ENCODE measurements at regions not wholly inside any gene's neighbourhood (a gene's known extent, or its start where the extent isn't known, plus 50 kb on each side); places are given as distances from the start of the nearest gene placed in this dataset.

DNA sequence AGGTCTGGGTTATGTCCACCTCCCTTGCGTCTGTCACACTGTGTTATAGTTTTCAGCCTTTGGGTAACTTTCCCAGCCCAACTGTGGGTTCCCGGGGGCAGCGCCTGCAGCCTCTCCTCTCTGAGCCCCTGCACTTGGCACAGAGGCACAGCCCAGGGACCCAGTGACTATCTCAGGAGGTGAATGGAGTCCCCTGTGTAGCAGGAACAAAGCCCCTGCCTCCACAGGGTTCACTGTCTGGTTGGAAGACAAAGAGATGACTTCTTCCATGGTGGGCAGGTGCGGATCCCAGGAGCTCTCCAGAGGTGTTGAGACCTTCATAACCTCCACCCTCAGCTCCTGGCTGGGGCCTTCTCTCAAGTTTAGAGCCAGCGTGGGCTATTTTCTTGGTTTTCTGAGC is 156.9 kb downstream of the C9orf50 start:
- intact Hi-C loops (cut with DNase I, micrococcal nuclease) = loop anchor here in 1 of 2 experiments (2.0 kb wide), 1 partner anchor 17 kb away; no protein-coding TSS in a partner anchor
- no peak for DNase-seq
- Histone ChIP-seq H3K9me3 (ENCODE audit: control insufficient read depth in 1 of 2, insufficient read depth in 1 of 2, low read length in 2 of 2) (no peaks in the 10 kb centered on the region), H3K36me3 (ENCODE audit: insufficient read depth, low read length) (no peaks in the 10 kb centered on the region), H3K4me3 (ENCODE audit: low read length) (no peak overlapping the region), H3K27ac (ENCODE audit: low read depth in 1 of 2, low read length in 2 of 2) (no peak overlapping the region), H3K27me3 (ENCODE audit: control insufficient read depth in 1 of 2, insufficient read depth in 2 of 2, low read length in 2 of 2) (no peaks in the 10 kb centered on the region), H3K4me1 (ENCODE audit: insufficient read depth, low read length) (peaks cover 34% of the 10 kb centered on the region)
- Mint-ChIP-seq H3K4me1 (ENCODE audit: low read depth) (peaks cover 1% of the 10 kb centered on the region), H3K4me3 (no peak overlapping the region), H3K27me3 (no peaks in the 10 kb centered on the region), H3K27ac (no peak overlapping the region), H3K36me3 (ENCODE audit: low read depth) (no peaks in the 10 kb centered on the region), H3K9me3 (no peaks in the 10 kb centered on the region)
- POLR2A ChIA-PET = no interaction called here
- CTCF ChIA-PET = interaction anchor here (0.9 to 1.3 kb wide), 2 partner anchors 147 to 332 kb away, joined by 3 read pairs; no protein-coding TSS in a partner anchor
- no peak for ATAC-seq (ENCODE audit: poor library complexity)
- TF ChIP-seq, protein P1, sequence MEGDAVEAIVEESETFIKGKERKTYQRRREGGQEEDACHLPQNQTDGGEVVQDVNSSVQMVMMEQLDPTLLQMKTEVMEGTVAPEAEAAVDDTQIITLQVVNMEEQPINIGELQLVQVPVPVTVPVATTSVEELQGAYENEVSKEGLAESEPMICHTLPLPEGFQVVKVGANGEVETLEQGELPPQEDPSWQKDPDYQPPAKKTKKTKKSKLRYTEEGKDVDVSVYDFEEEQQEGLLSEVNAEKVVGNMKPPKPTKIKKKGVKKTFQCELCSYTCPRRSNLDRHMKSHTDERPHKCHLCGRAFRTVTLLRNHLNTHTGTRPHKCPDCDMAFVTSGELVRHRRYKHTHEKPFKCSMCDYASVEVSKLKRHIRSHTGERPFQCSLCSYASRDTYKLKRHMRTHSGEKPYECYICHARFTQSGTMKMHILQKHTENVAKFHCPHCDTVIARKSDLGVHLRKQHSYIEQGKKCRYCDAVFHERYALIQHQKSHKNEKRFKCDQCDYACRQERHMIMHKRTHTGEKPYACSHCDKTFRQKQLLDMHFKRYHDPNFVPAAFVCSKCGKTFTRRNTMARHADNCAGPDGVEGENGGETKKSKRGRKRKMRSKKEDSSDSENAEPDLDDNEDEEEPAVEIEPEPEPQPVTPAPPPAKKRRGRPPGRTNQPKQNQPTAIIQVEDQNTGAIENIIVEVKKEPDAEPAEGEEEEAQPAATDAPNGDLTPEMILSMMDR (IDR thresholded peaks at IDR 0.05) = no peak

DNA sequence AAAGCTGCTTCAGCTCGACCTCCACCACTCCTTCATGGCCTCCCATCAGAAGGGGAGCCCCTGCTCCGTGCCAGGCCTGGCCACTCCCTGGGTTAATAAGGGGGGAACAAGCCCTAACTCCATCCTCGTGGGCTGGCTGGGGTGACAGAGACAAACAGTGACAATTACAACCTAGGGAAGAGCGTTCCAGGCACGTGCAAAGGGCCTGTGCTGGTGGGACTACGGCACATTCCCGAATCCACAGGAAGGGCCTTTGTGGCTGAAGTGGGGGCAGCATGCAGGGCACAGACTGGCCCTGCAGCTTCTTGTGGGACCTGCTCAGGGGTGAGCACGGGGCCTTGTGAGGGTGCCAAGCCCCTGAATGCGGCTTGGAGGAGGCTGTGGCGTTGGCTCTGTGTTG is 157.4 kb downstream of the C9orf50 start:
- no peak overlapping the region for H3K4me3 Mint-ChIP-seq
- no peak overlapping the region for H3K27ac Mint-ChIP-seq
- ATAC-seq (ENCODE audit: poor library complexity) (no peak), DNase-seq (no peak)
- H3K9me3 Mint-ChIP-seq = no peaks in the 10 kb centered on the region
- H3K4me1 Mint-ChIP-seq (ENCODE audit: low read depth) = peaks cover 6% of the 10 kb centered on the region
- no peaks in the 10 kb centered on the region for H3K27me3 Mint-ChIP-seq
- Histone ChIP-seq H3K4me3 (ENCODE audit: low read length) (no peak overlapping the region), H3K4me1 (ENCODE audit: insufficient read depth, low read length) (peaks cover 40% of the 10 kb centered on the region), H3K9me3 (ENCODE audit: control insufficient read depth in 1 of 2, insufficient read depth in 1 of 2, low read length in 2 of 2) (no peaks in the 10 kb centered on the region), H3K36me3 (ENCODE audit: insufficient read depth, low read length) (no peaks in the 10 kb centered on the region), H3K27ac (ENCODE audit: low read depth in 1 of 2, low read length in 2 of 2) (no peak overlapping the region), H3K27me3 (ENCODE audit: control insufficient read depth in 1 of 2, insufficient read depth in 2 of 2, low read length in 2 of 2) (no peaks in the 10 kb centered on the region)
- H3K36me3 Mint-ChIP-seq (ENCODE audit: low read depth) = no peaks in the 10 kb centered on the region
- intact Hi-C loops (cut with DNase I, micrococcal nuclease) = loop anchor here in 1 of 2 experiments (2.0 kb wide), 1 partner anchor 17 kb away; no protein-coding TSS in a partner anchor
- CTCF ChIA-PET = interaction anchor here (0.9 to 1.3 kb wide), 2 partner anchors 148 to 332 kb away, joined by 3 read pairs; no protein-coding TSS in a partner anchor
- TF ChIP-seq, protein P1 (IDR thresholded peaks at IDR 0.05) = no peak
- POLR2A ChIA-PET = no interaction called here

DNA sequence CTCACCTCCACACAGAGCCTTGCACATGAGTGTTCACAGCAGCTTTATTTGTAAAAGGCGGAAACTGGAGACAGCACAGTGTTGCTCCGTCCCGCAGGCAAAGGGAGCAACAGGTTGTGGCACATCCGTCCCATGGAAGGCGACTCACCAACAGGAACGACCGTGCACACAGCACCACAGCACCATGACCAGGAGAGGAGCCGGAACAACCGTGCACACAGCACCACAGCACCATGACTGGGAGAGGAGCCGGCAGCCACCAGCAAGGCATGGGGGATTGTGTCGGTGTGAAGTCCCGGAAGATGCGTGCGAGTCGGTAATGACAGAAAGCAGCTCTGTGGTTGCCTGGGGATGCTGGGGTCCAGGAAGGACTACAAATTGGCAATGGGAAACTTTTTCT is 158.5 kb downstream of the C9orf50 start:
- POLR2A ChIA-PET = no interaction called here
- Histone ChIP-seq H3K27ac (ENCODE audit: low read depth in 1 of 2, low read length in 2 of 2) (no peak overlapping the region), H3K4me1 (ENCODE audit: insufficient read depth, low read length) (peaks cover 51% of the 10 kb centered on the region), H3K9me3 (ENCODE audit: control insufficient read depth in 1 of 2, insufficient read depth in 1 of 2, low read length in 2 of 2) (no peaks in the 10 kb centered on the region), H3K36me3 (ENCODE audit: insufficient read depth, low read length) (no peaks in the 10 kb centered on the region), H3K4me3 (ENCODE audit: low read length) (no peak overlapping the region), H3K27me3 (ENCODE audit: control insufficient read depth in 1 of 2, insufficient read depth in 2 of 2, low read length in 2 of 2) (no peaks in the 10 kb centered on the region)
- CTCF ChIA-PET = interaction anchor here (0.7 kb wide), 1 partner anchor 33 kb away, joined by 3 read pairs; no protein-coding TSS in a partner anchor
- ATAC-seq (ENCODE audit: poor library complexity) (no peak), DNase-seq (no peak)
- H3K27ac Mint-ChIP-seq = no peak overlapping the region
- H3K4me3 Mint-ChIP-seq = no peak overlapping the region
- intact Hi-C loops (cut with DNase I, micrococcal nuclease) = loop anchor here in 1 of 2 experiments (2.0 kb wide), 1 partner anchor 18 kb away; no protein-coding TSS in a partner anchor
- peaks cover 18% of the 10 kb centered on the region for H3K4me1 Mint-ChIP-seq (ENCODE audit: low read depth)
- TF ChIP-seq, protein P1 (IDR thresholded peaks at IDR 0.05) = no peak
- H3K36me3 Mint-ChIP-seq (ENCODE audit: low read depth) = no peaks in the 10 kb centered on the region
- no peaks in the 10 kb centered on the region for H3K9me3 Mint-ChIP-seq
- H3K27me3 Mint-ChIP-seq = no peaks in the 10 kb centered on the region

All from CD4-positive, alpha-beta T cell (primary cell).